Fibroblast of pulmonary artery (primary cell): ENCODE measurements at regions not wholly inside any gene's neighbourhood (a gene's known extent, or its start where the extent isn't known, plus 50 kb on each side); places are given as distances from the start of the nearest gene placed in this dataset.

ENCODE experiments used
- DNase-seq: peaks from one replicate; pipeline ENCODE4 v3.0.0-alpha.2; 2010; ENCODE audit warnings: low read depth
- H3K4me3 ChIP-seq: replicated peaks from 2 replicates; pipeline ENCODE4 v1.5.1; 2011; ENCODE audit warnings: low read depth, mild to moderate bottlenecking, control low read depth, low read length, moderate library complexity
- CTCF ChIP-seq: IDR thresholded peaks from 2 replicates; pipeline ENCODE4 v1.5.1; 2011; ENCODE audit warnings: mild to moderate bottlenecking, control low read depth, low read length, inconsistent platforms; ENCODE audit errors: missing control alignments

DNA sequence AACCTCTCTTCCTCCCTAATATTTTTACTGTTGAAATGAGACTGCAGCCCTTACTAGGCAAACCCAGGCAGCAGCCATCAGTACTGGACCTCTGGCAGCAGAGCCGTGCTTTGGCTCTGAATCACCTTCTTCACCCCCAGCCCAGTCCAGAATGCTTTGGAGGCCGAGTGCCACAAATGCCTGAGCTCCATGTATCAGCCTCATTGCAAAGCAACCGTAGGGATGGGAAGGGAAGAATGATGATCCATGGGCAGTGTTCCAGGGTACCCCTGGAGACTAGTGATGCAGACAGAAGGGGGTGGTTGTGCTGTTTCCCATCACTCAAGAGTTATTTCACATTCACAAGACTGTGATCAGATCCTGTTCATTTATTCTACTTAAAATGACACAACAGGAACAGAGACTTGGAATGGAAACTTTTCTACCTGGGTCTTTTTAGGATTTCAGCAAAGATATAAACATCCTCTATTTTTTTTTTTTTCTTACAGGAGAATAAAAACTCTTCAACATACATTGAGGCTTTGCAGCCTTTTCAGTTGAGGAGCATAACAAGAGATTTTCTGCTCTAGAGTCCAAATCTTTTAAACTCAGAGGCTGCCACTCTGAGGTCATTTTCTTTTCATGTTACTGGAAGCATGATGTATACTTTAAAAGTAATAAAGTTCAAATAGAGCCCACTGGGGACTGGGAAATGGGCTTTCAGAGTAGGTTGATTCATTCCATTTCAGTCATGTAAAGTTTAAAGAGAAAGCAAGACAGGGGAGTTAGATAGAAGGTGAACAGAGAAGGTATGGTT, 138.3 kb downstream of the KCNJ2 start:
- DNase-seq, result peak; percentile 12
- no peak for TF ChIP-seq CTCF
- H3K4me3 ChIP-seq, result no peak overlapping the region

DNA sequence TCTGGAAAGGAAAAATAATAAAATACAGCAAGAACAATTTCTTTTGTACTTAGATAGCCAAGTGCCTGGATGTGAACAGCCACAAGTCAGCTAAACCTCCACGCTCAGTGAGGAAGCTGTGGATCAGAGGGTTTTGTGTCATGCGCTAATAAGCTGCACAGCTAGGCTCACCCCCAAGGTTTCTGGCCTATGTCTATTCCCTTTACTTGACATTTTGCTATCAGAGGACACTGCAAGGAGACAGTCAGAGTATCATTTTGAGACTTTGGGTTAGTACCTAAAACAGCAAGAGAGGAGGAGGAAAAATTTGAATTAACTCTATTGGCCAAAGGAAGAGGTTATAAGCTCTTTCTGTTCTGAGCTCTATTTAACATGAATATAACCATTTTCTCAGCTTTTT, 139.3 kb downstream of the KCNJ2 start:
- TF ChIP-seq CTCF, result no peak
- DNase-seq, result no peak
- H3K4me3 ChIP-seq, result no peak overlapping the region

- DNase-seq, result no peak
- TF ChIP-seq CTCF, result no peak
- no peak overlapping the region for H3K4me3 ChIP-seq
These were observed 140.9 kb downstream of the KCNJ2 start for GRCh38 chr17:70310221-70310672.

- no peak for TF ChIP-seq CTCF
- DNase-seq, result peak; percentile 7
- H3K4me3 ChIP-seq, result no peak overlapping the region
These were observed 143.9 kb downstream of the KCNJ2 start for GRCh38 chr17:70313086-70313852.

GRCh38 chr17:70314096-70314495, 144.8 kb downstream of the KCNJ2 start:
- peak; percentile 7 for DNase-seq
- TF ChIP-seq CTCF, result no peak
- H3K4me3 ChIP-seq, result no peak overlapping the region

- no peak for TF ChIP-seq CTCF
- H3K4me3 ChIP-seq, result no peak overlapping the region
- DNase-seq, result no peak
These were observed 145.2 kb downstream of the KCNJ2 start for GRCh38 chr17:70314506-70314905.
